ENCODE measurements at regions not wholly inside any gene's neighbourhood (a gene's known extent, or its start where the extent isn't known, plus 50 kb on each side); places are given as distances from the start of the nearest gene placed in this dataset.

- H3K4ac ChIP-seq (ENCODE audit: low read length): no peak overlapping the region
- no peaks in the 10 kb centered on the region for H3K27me3 ChIP-seq (ENCODE audit: control insufficient read depth in 3 of 3, insufficient read depth in 3 of 3, low read depth in 1 of 3, low read length in 3 of 3)
- no peaks in the 10 kb centered on the region for H3K4me1 ChIP-seq (ENCODE audit: control insufficient read depth in 2 of 2, insufficient read depth in 1 of 2, low read depth in 1 of 2, low read length in 2 of 2)
- H3K4me3 ChIP-seq (ENCODE audit: low read length in 2 of 2): no peak overlapping the region
- no peak overlapping the region for H3K18ac ChIP-seq (ENCODE audit: low read length)
- no peaks in the 10 kb centered on the region for H3K79me1 ChIP-seq (ENCODE audit: low read depth, low read length)
- H2BK5ac ChIP-seq (ENCODE audit: low read length): no peak overlapping the region
- no CpG with 5 or more reads among the region's 1 CpG for WGBS, 2 donors (ENCODE audit: extremely low coverage in 2 of 2, insufficient read length in 2 of 2, insufficient replicate concordance in 1 of 2)
- no peak overlapping the region for H2BK12ac ChIP-seq (ENCODE audit: low read length)
- H2AFZ ChIP-seq (ENCODE audit: low read length): no peak overlapping the region
- no peak overlapping the region for H3K27ac ChIP-seq (replicated peaks; ENCODE audit: low read length)
- no peak overlapping the region for H2BK15ac ChIP-seq (ENCODE audit: low read length)
- H3K36me3 ChIP-seq (replicated peaks in 1 of 2; ENCODE audit: control insufficient read depth in 2 of 2, insufficient read depth in 2 of 2, low read length in 2 of 2): no peaks in the 10 kb centered on the region
- no peak overlapping the region for H3K4me2 ChIP-seq (ENCODE audit: insufficient read depth, low read length, poor library complexity, severe bottlenecking)
- no peak overlapping the region for H2AK5ac ChIP-seq (ENCODE audit: low read depth, low read length)
- no peak overlapping the region for H3K9ac ChIP-seq (ENCODE audit: low read depth, low read length, poor library complexity)
- H3K14ac ChIP-seq (ENCODE audit: low read length): no peak overlapping the region
- H4K8ac ChIP-seq (ENCODE audit: low read depth, low read length): no peak overlapping the region
- no peak overlapping the region for H2BK120ac ChIP-seq (ENCODE audit: low read depth, low read length)
- no peak overlapping the region for H4K91ac ChIP-seq (ENCODE audit: low read depth, low read length, poor library complexity)
- H3K9me3 ChIP-seq (replicated peaks in 1 of 2; ENCODE audit: control insufficient read depth in 2 of 2, insufficient read depth in 1 of 2, low read depth in 1 of 2, low read length in 2 of 2): no peaks in the 10 kb centered on the region
- DNase-seq (ENCODE audit: low spot score): no peak
- no peak overlapping the region for H3K23ac ChIP-seq (ENCODE audit: low read depth, low read length, poor library complexity)
Observed at GRCh38 chr14:62244221-62244620, 482.0 kb downstream of the SNAPC1 start.

GRCh38 chr14:62247266-62247665 is 485.0 kb downstream of the SNAPC1 start:
- no peak overlapping the region for H2BK15ac ChIP-seq (ENCODE audit: low read length)
- no peak overlapping the region for H3K14ac ChIP-seq (ENCODE audit: low read length)
- H2BK12ac ChIP-seq (ENCODE audit: low read length): no peak overlapping the region
- H3K79me1 ChIP-seq (ENCODE audit: low read depth, low read length): no peaks in the 10 kb centered on the region
- H4K8ac ChIP-seq (ENCODE audit: low read depth, low read length): no peak overlapping the region
- H2BK120ac ChIP-seq (ENCODE audit: low read depth, low read length): no peak overlapping the region
- no peak overlapping the region for H2BK5ac ChIP-seq (ENCODE audit: low read length)
- H3K27me3 ChIP-seq (ENCODE audit: control insufficient read depth in 3 of 3, insufficient read depth in 3 of 3, low read depth in 1 of 3, low read length in 3 of 3): no peaks in the 10 kb centered on the region
- H3K4me2 ChIP-seq (ENCODE audit: insufficient read depth, low read length, poor library complexity, severe bottlenecking): no peak overlapping the region
- no peak overlapping the region for H4K91ac ChIP-seq (ENCODE audit: low read depth, low read length, poor library complexity)
- H2AFZ ChIP-seq (ENCODE audit: low read length): no peak overlapping the region
- DNase-seq (ENCODE audit: low spot score): no peak
- H3K4me1 ChIP-seq (ENCODE audit: control insufficient read depth in 2 of 2, insufficient read depth in 1 of 2, low read depth in 1 of 2, low read length in 2 of 2): peaks cover 0 to 2% of the 10 kb centered on the region in 2 donors
- no peak overlapping the region for H2AK5ac ChIP-seq (ENCODE audit: low read depth, low read length)
- no peak overlapping the region for H3K18ac ChIP-seq (ENCODE audit: low read length)
- no CpG with 5 or more reads among the region's 4 CpGs for WGBS, 2 donors (ENCODE audit: extremely low coverage in 2 of 2, insufficient read length in 2 of 2, insufficient replicate concordance in 1 of 2)
- no peak overlapping the region for H3K4me3 ChIP-seq (ENCODE audit: low read length in 2 of 2)
- H3K4ac ChIP-seq (ENCODE audit: low read length): no peak overlapping the region
- no peaks in the 10 kb centered on the region for H3K9me3 ChIP-seq (replicated peaks in 1 of 2; ENCODE audit: control insufficient read depth in 2 of 2, insufficient read depth in 1 of 2, low read depth in 1 of 2, low read length in 2 of 2)
- H3K27ac ChIP-seq (replicated peaks; ENCODE audit: low read length): no peak overlapping the region
- H3K23ac ChIP-seq (ENCODE audit: low read depth, low read length, poor library complexity): no peak overlapping the region
- H3K36me3 ChIP-seq (replicated peaks in 1 of 2; ENCODE audit: control insufficient read depth in 2 of 2, insufficient read depth in 2 of 2, low read length in 2 of 2): no peaks in the 10 kb centered on the region
- no peak overlapping the region for H3K9ac ChIP-seq (ENCODE audit: low read depth, low read length, poor library complexity)

DNA sequence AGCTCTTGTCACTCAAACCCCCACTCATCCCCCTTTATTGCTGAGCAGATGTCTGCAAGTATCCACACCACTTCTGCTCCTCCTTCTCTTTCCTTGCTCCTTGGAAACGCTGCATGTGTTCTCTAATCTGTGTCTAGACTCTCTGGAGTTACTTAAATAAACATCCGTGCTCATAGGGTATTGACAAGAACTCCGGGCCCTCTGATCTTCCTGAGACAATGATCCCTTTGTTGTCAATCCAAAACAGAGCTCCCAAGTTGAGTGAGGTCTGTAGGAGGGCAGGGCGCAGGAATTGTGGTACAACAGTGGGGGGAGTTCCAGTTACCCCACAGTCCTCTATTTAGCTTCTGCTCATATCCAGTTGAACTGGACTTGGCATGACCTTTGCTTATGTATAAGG is 489.0 kb downstream of the SNAPC1 start:
- no peak overlapping the region for H2BK120ac ChIP-seq (ENCODE audit: low read depth, low read length)
- no peak overlapping the region for H3K18ac ChIP-seq (ENCODE audit: low read length)
- H3K4ac ChIP-seq (ENCODE audit: low read length): no peak overlapping the region
- no CpG with 5 or more reads among the region's 4 CpGs for WGBS, 2 donors (ENCODE audit: extremely low coverage in 2 of 2, insufficient read length in 2 of 2, insufficient replicate concordance in 1 of 2)
- no peak overlapping the region for H2AFZ ChIP-seq (ENCODE audit: low read length)
- no peak overlapping the region for H3K4me2 ChIP-seq (ENCODE audit: insufficient read depth, low read length, poor library complexity, severe bottlenecking)
- no peak overlapping the region for H4K8ac ChIP-seq (ENCODE audit: low read depth, low read length)
- H3K36me3 ChIP-seq (replicated peaks in 1 of 2; ENCODE audit: control insufficient read depth in 2 of 2, insufficient read depth in 2 of 2, low read length in 2 of 2): no peaks in the 10 kb centered on the region
- H3K79me1 ChIP-seq (ENCODE audit: low read depth, low read length): no peaks in the 10 kb centered on the region
- H2AK5ac ChIP-seq (ENCODE audit: low read depth, low read length): no peak overlapping the region
- H3K27me3 ChIP-seq (ENCODE audit: control insufficient read depth in 3 of 3, insufficient read depth in 3 of 3, low read depth in 1 of 3, low read length in 3 of 3): no peaks in the 10 kb centered on the region
- no peak overlapping the region for H2BK12ac ChIP-seq (ENCODE audit: low read length)
- no peak overlapping the region for H3K4me3 ChIP-seq (ENCODE audit: low read length in 2 of 2)
- H4K91ac ChIP-seq (ENCODE audit: low read depth, low read length, poor library complexity): no peak overlapping the region
- H3K4me1 ChIP-seq (ENCODE audit: control insufficient read depth in 2 of 2, insufficient read depth in 1 of 2, low read depth in 1 of 2, low read length in 2 of 2): peaks cover 0 to 2% of the 10 kb centered on the region in 2 donors
- no peak overlapping the region for H2BK15ac ChIP-seq (ENCODE audit: low read length)
- H3K27ac ChIP-seq (replicated peaks; ENCODE audit: low read length): no peak overlapping the region
- H3K9ac ChIP-seq (ENCODE audit: low read depth, low read length, poor library complexity): no peak overlapping the region
- no peak for DNase-seq (ENCODE audit: low spot score)
- H3K14ac ChIP-seq (ENCODE audit: low read length): no peak overlapping the region
- no peak overlapping the region for H2BK5ac ChIP-seq (ENCODE audit: low read length)
- no peak overlapping the region for H3K23ac ChIP-seq (ENCODE audit: low read depth, low read length, poor library complexity)
- no peaks in the 10 kb centered on the region for H3K9me3 ChIP-seq (replicated peaks in 1 of 2; ENCODE audit: control insufficient read depth in 2 of 2, insufficient read depth in 1 of 2, low read depth in 1 of 2, low read length in 2 of 2)

- no CpG with 5 or more reads among the region's 1 CpG for WGBS, 2 donors (ENCODE audit: extremely low coverage in 2 of 2, insufficient read length in 2 of 2, insufficient replicate concordance in 1 of 2)
- Histone ChIP-seq H2BK15ac (ENCODE audit: low read length) (no peak overlapping the region), H3K14ac (ENCODE audit: low read length) (no peak overlapping the region), H2BK12ac (ENCODE audit: low read length) (no peak overlapping the region), H3K9ac (ENCODE audit: low read depth, low read length, poor library complexity) (no peak overlapping the region), H2BK5ac (ENCODE audit: low read length) (no peak overlapping the region), H3K27me3 (ENCODE audit: control insufficient read depth in 3 of 3, insufficient read depth in 3 of 3, low read depth in 1 of 3, low read length in 3 of 3) (no peaks in the 10 kb centered on the region), H2AK5ac (ENCODE audit: low read depth, low read length) (no peak overlapping the region), H3K36me3 (replicated peaks in 1 of 2; ENCODE audit: control insufficient read depth in 2 of 2, insufficient read depth in 2 of 2, low read length in 2 of 2) (no peaks in the 10 kb centered on the region), H3K4ac (ENCODE audit: low read length) (no peak overlapping the region), H2BK120ac (ENCODE audit: low read depth, low read length) (no peak overlapping the region), H3K4me2 (ENCODE audit: insufficient read depth, low read length, poor library complexity, severe bottlenecking) (no peak overlapping the region), H3K4me3 (ENCODE audit: low read length in 2 of 2) (no peak overlapping the region), H3K9me3 (replicated peaks in 1 of 2; ENCODE audit: control insufficient read depth in 2 of 2, insufficient read depth in 1 of 2, low read depth in 1 of 2, low read length in 2 of 2) (no peaks in the 10 kb centered on the region), H3K18ac (ENCODE audit: low read length) (no peak overlapping the region), H3K23ac (ENCODE audit: low read depth, low read length, poor library complexity) (no peak overlapping the region), H3K79me1 (ENCODE audit: low read depth, low read length) (no peaks in the 10 kb centered on the region), H4K8ac (ENCODE audit: low read depth, low read length) (no peak overlapping the region), H2AFZ (ENCODE audit: low read length) (no peak overlapping the region), H4K91ac (ENCODE audit: low read depth, low read length, poor library complexity) (no peak overlapping the region), H3K27ac (replicated peaks; ENCODE audit: low read length) (no peak overlapping the region), H3K4me1 (ENCODE audit: control insufficient read depth in 2 of 2, insufficient read depth in 1 of 2, low read depth in 1 of 2, low read length in 2 of 2) (peaks cover 0 to 2% of the 10 kb centered on the region in 2 donors)
- no peak for DNase-seq (ENCODE audit: low spot score)
Observed at GRCh38 chr14:62253171-62253570, 491.0 kb downstream of the SNAPC1 start.
